ENCODE measurements at regions not wholly inside any gene's neighbourhood (a gene's known extent, or its start where the extent isn't known, plus 50 kb on each side); places are given as distances from the start of the nearest gene placed in this dataset.
A peak's percentile ranks its signal among the peaks of the same experiment; 100 is the strongest.

DNA sequence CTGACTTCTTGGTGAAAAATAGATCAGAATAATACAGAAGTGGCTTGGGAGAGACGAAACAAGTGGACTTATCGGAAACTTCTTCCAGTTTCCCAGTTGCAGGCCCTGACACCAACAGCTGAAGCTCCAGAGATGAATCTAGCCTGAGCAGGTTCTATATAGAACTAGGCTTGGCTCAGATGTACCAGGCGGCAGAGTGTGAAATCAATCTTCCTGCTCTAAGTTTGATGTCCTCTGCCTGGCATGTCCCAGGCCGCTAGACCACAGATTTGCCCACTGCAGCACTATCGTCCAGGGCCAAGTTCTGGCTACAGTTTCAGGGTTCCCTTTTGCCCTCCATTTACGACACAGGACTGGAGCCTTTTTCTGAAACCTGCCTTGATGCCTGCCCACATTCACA is 91.3 kb upstream of the PLEKHA5 start:
- 55% methylated on average over 6 of the region's 6 CpGs for WGBS (ENCODE audit: missing lambda C conversion rate)
- ChIA-PET CTCF (interaction anchor here (0.8 to 1.1 kb wide), 2 partner anchors 10 to 719 kb away, joined by 3 read pairs; no protein-coding TSS in a partner anchor), POLR2A (no interaction called here)
- H3K9me3 ChIP-seq = peaks cover 2% of the 10 kb centered on the region; the same call in 2 of the 3 replicates
- no peaks in the 10 kb centered on the region for H3K4me1 ChIP-seq
- FAIRE-seq = no peak
- no peak for DNase-seq (ENCODE audit: low read depth in 1 of 2, low spot score in 1 of 2)
- peak in 1 of 2 experiments; percentile 24; a peak in 1 of 6 replicates for ATAC-seq
- TF ChIP-seq, protein P1, sequence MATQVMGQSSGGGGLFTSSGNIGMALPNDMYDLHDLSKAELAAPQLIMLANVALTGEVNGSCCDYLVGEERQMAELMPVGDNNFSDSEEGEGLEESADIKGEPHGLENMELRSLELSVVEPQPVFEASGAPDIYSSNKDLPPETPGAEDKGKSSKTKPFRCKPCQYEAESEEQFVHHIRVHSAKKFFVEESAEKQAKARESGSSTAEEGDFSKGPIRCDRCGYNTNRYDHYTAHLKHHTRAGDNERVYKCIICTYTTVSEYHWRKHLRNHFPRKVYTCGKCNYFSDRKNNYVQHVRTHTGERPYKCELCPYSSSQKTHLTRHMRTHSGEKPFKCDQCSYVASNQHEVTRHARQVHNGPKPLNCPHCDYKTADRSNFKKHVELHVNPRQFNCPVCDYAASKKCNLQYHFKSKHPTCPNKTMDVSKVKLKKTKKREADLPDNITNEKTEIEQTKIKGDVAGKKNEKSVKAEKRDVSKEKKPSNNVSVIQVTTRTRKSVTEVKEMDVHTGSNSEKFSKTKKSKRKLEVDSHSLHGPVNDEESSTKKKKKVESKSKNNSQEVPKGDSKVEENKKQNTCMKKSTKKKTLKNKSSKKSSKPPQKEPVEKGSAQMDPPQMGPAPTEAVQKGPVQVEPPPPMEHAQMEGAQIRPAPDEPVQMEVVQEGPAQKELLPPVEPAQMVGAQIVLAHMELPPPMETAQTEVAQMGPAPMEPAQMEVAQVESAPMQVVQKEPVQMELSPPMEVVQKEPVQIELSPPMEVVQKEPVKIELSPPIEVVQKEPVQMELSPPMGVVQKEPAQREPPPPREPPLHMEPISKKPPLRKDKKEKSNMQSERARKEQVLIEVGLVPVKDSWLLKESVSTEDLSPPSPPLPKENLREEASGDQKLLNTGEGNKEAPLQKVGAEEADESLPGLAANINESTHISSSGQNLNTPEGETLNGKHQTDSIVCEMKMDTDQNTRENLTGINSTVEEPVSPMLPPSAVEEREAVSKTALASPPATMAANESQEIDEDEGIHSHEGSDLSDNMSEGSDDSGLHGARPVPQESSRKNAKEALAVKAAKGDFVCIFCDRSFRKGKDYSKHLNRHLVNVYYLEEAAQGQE (IDR thresholded peaks at IDR 0.05) = no peak
- TF ChIP-seq EHF (CRISPR knock-in tag; IDR thresholded peaks at IDR 0.05) (no peak), USF2 (IDR thresholded peaks at IDR 0.05) (no peak), RFX5 (IDR thresholded peaks at IDR 0.05) (no peak), ZC3H11A (IDR thresholded peaks at IDR 0.05) (no peak), NPAS2 (CRISPR knock-in tag; IDR thresholded peaks at IDR 0.05; ENCODE audit: borderline replicate concordance) (no peak), HOXA7 (CRISPR knock-in tag; IDR thresholded peaks at IDR 0.05) (no peak), FOSB (CRISPR knock-in tag; IDR thresholded peaks at IDR 0.05) (no peak)
- TF ChIP-seq, protein P2, sequence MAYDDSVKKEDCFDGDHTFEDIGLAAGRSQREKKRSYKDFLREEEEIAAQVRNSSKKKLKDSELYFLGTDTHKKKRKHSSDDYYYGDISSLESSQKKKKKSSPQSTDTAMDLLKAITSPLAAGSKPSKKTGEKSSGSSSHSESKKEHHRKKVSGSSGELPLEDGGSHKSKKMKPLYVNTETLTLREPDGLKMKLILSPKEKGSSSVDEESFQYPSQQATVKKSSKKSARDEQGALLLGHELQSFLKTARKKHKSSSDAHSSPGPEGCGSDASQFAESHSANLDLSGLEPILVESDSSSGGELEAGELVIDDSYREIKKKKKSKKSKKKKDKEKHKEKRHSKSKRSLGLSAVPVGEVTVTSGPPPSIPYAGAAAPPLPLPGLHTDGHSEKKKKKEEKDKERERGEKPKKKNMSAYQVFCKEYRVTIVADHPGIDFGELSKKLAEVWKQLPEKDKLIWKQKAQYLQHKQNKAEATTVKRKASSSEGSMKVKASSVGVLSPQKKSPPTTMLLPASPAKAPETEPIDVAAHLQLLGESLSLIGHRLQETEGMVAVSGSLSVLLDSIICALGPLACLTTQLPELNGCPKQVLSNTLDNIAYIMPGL (CRISPR knock-in tag; IDR thresholded peaks at IDR 0.05; ENCODE audit: borderline replicate concordance) = no peak
- TF ChIP-seq, protein P3, sequence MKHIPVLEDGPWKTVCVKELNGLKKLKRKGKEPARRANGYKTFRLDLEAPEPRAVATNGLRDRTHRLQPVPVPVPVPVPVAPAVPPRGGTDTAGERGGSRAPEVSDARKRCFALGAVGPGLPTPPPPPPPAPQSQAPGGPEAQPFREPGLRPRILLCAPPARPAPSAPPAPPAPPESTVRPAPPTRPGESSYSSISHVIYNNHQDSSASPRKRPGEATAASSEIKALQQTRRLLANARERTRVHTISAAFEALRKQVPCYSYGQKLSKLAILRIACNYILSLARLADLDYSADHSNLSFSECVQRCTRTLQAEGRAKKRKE (CRISPR knock-in tag; IDR thresholded peaks at IDR 0.05; ENCODE audit: low read depth) = no peak
- H3K4me2 ChIP-seq = no peak overlapping the region
- no peak overlapping the region for H3K27ac ChIP-seq
- no peak overlapping the region for H3K4me3 ChIP-seq

GRCh38 chr12:19039515-19039914 is 90.0 kb upstream of the PLEKHA5 start:
- Histone ChIP-seq H3K4me3 (no peak overlapping the region), H3K9me3 (no peaks in the 10 kb centered on the region), H3K27ac (no peak overlapping the region), H3K4me2 (no peak overlapping the region), H3K4me1 (no peaks in the 10 kb centered on the region)
- ChIA-PET CTCF (no interaction called here), POLR2A (no interaction called here)
- FAIRE-seq (no peak), ATAC-seq (no peak), DNase-seq (ENCODE audit: low read depth in 1 of 2, low spot score in 1 of 2) (no peak)
- TF ChIP-seq NPAS2 (CRISPR knock-in tag; IDR thresholded peaks at IDR 0.05; ENCODE audit: borderline replicate concordance) (no peak), CTCF (IDR thresholded peaks at IDR 0.05) (no peak), HOXA7 (CRISPR knock-in tag; IDR thresholded peaks at IDR 0.05) (no peak)
- 76% methylated on average over 3 of the region's 3 CpGs for WGBS (ENCODE audit: missing lambda C conversion rate)

DNA sequence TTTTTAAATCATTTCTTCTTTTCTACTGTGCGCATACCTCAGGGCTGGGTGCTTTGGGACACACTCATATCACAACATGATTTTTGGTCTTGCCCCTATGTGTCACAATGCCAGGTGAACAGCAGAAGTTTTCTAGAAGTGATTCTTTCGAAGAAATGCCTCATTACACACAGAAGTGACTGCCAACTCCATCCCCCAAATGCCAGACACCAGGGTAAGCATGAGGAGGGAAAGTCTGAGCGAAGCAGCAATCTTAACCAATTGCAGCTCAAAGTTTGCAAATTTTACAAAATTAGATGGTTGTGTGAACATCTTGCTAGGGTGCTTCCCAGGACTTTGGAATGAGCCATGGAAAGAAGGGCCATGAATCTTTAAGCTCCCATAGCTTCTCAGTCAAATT is 87.3 kb upstream of the PLEKHA5 start:
- TF ChIP-seq EP300 (IDR thresholded peaks at IDR 0.05) = no peak
- TF ChIP-seq SREBF2 (IDR thresholded peaks at IDR 0.05) = no peak
- TF ChIP-seq ESRRA (IDR thresholded peaks at IDR 0.05; ENCODE audit: borderline replicate concordance, low read length) = no peak
- TF ChIP-seq TFCP2L1 (CRISPR knock-in tag; IDR thresholded peaks at IDR 0.05) = no peak
- no peak for TF ChIP-seq MAZ (IDR thresholded peaks at IDR 0.05; ENCODE audit: borderline replicate concordance, low read depth, low read length)
- no peak for TF ChIP-seq CBX8 (IDR thresholded peaks at IDR 0.05)
- TF ChIP-seq HOXB13 (CRISPR knock-in tag; IDR thresholded peaks at IDR 0.05; ENCODE audit: low read depth) = no peak
- no peak for TF ChIP-seq CTCF (IDR thresholded peaks at IDR 0.05)
- no peak for TF ChIP-seq FOXS1 (CRISPR knock-in tag; IDR thresholded peaks at IDR 0.05)
- Histone ChIP-seq H3K9me3 (no peaks in the 10 kb centered on the region), H3K4me2 (no peak overlapping the region), H3K4me1 (no peaks in the 10 kb centered on the region), H3K27ac (no peak overlapping the region), H3K4me3 (no peak overlapping the region)
- no peak for FAIRE-seq
- 66% methylated on average over 3 of the region's 3 CpGs for WGBS (ENCODE audit: missing lambda C conversion rate)
- no peak for ATAC-seq
- no peak for DNase-seq (ENCODE audit: low read depth in 1 of 2, low spot score in 1 of 2)
- POLR2A ChIA-PET = no interaction called here
- CTCF ChIA-PET = no interaction called here

All from A549 (cell line).